Muscle of arm (tissue), 1 donor: ENCODE measurements at regions not wholly inside any gene's neighbourhood (a gene's known extent, or its start where the extent isn't known, plus 50 kb on each side); places are given as distances from the start of the nearest gene placed in this dataset.

Experiments
- DNase-seq: peaks from one replicate; pipeline ENCODE4 v3.0.0-alpha.2; 2013

DNA sequence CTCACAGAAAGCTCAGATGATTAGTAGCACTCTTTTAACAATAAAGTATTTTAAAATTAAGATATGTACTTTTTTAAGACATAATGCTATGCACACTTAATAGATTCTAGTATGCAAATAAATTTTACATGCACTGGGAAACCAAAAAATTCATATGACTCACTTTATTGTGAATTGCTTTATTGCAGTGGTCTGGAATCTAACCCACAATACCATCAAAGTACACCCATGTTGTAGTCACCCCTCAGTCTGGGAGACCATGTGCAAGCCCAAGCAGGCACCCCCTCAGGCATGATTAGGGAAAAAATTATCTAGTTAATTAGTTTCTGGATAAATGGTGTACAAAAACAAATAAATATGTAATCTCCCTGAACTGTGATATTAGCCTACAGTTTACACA lies 649.0 kb upstream of the HS6ST1 start:
- no peak for DNase-seq

DNA sequence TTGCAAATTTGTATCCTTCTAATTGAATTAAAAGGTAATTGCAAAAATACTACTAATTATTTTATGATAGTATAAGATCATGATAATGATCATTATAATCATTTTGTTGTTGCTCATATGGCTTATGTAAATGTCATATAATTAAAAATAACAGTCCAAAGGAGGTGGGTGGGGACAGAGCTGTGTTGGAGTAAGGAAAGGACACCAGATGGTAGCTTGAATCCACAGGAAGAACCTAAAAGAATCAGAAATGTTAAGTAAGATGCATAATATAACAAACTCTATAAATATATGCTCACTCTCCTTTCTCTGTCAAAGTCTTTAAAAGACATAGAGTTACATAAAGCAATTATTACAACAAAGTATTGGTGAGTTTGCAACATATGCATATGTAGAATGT lies 650.7 kb upstream of the HS6ST1 start:
- DNase-seq: no peak

DNA sequence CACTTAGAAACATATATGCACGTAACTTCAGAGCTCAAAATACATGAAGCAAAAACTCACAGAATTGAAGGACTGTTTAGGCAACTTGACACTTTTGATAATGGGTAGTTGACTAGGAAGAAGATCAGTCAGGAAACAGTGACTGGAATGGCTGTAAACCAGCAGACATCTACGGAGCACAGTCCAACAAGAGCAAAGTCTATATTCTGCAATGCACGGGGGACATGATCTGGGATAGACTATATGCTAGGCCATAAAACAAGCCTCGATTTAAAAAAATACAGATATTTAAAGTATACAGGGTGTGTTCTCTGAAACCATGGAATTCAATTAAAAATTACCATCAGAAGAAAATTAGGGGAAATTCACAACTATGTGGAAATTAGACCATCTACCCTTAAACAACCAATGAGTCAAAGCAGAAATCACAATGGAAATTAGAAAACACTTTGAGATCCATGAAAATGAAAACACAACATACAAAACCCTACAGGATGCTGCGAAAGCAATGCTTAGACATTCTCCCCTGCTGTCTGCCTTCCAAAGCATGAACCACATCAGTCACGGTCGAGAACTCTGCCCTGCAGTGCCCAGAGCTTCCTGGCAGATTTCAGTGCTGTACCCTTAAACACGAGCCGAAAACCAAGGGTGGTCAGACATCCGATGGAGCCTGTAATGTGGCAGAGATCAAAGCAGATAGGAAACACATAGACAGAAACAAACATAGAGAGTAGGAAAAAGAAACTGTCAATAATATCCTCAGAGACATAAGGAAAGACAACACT lies 651.9 kb upstream of the HS6ST1 start:
- no peak for DNase-seq

DNA sequence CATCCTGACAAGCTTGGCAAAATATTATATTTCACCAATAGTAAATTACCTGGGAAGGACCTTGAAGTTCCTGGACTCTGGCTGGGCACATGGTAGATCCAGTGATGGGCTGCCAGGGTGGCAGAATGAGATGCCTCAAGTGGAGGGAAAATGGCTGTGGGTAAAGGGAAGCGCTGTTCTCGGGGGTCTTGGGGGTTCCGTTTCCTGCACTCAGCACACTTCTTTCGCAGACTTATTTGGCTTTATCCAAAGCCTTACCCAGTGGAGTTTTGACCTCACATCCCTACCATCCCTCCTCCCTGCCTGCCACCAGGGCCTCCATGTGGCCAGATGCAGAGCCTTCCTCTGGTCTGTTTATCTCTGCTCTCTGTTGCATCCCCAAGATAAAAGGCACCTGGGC lies 654.9 kb upstream of the HS6ST1 start:
- DNase-seq: no peak

DNA sequence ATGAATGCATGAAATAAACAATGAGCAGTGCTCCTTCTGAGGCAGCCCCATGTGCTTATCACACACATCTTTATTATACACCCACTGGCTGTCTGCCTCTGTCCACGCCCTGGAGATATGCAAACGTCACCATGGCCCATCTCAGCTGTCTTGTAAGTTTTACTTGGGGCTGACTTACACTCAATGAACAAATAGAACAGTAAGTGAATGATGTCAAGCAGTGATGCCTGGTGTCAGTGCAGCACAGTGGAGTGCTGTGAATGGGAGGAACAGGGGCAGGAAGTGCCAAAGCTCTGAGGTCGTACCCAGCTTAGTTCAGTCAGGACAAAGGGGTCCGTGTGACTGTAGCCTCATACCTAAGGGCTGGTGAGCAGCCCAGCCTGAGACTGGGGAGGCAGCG lies 659.5 kb upstream of the HS6ST1 start:
- no peak for DNase-seq

DNA sequence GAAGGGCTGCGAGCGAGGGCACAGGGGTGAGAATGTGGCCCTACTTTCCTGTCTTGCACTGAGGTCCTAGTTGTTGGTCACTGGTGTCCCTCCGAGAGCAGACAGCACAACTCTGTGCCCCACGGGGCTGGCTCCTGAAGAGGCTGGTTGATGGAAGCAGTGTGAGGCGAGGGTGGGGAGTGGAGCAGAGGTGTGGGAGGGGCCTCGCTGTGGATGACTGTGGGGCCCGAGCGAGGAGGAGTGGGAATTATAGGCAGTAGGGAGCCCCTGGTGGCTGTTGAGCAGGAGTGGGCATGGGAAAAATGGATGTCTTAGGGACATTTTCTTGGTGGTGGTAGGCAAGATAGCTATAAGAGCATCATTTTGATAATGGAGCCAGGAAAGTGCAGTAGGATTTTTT lies 660.5 kb upstream of the HS6ST1 start:
- no peak for DNase-seq

DNA sequence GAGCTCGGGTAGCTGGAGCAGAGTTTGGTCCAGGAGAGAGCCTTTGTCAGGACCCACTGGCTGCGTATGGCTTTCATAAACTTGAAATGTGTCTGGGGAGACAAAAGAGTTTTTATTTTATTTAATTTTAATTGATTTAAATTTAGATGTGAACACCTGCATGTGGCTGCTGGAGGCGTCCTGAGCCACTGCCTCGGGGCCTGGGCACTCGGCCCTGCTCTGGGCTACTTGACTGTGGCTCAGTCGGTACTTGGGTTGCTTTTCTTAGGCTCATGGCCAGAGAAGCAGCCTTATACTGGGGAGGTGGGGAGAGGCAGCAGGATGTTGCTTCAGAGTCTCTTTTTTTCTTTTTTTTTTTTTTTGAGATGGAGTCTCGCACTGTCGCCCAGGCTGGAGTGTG lies 661.8 kb upstream of the HS6ST1 start:
- no peak for DNase-seq

DNA sequence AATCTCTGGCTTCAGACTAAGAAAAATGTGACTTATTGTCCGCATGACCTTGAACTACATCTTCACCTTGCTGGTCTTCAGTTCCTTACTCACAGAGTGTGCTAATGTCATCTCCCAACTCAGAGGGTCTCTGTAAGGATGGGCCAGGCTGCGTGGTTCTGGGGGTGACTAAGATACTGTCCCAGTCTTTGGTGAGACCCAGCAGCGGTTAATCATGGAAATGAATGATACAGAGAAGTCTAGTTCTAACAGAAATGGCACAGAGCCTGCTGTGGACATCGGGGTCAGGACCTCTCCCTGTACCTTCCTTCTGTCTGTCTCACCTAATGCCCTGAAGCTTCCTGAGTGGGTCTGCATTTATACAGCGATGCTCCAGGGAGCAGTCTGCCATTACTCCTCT lies 662.7 kb upstream of the HS6ST1 start:
- no peak for DNase-seq

DNA sequence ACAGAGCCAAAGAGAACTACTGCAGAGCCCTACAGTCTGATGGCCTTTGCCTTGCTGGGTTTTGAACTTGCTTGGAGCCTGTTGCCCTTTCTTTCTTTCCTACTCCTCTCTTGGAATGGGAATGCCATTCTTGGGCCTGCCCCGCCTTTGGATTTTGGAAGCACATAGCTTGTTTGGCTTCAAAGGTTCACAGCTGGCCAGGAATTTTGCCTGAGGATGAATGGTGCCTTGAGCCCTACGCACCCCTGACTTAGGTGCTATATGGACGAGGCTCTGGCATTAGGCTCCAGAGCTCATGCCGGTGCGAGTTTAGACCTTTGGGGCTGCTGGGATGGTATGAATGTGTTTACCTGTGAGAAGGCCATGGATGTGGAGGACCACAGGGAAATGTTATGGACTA lies 663.3 kb upstream of the HS6ST1 start:
- DNase-seq: no peak

DNA sequence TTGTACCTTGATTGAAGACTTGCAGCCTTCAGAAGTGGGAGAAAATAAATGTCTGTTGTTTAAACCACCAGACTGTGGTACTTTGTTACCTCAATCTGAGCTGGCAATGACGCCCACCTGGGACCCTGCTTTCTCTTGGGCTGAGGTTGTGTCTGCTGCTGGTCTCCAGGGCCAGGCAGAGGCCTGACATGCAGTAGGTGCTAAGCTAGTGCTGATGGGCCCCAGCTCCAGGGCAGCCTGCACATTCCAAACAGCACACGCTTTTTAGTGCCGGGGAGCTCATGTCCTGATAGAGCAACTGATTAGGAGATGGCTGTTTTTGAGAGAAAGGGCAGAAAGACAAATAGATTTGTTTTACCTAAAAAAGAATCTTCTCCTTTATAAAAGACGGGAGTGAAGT lies 664.0 kb upstream of the HS6ST1 start:
- DNase-seq: no peak

DNA sequence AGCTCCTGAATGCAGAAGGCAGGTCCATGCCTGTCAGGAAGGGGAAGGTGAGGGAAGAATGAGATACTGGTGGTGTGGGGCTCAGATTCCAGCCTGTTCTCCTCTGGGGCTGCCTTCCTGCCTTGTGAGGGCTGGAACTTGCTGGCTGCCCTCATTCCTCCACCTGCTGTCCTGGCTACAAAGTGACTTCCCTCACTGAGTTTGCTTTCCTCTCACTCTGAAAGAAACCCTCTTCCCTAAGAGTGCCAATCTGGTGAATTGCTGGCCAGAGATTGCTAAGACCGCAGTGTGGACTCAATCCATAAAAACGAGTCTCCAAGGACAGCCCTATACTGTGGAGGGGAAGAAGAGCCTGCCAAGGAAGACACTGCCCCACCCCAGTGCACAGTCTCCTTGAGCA lies 664.4 kb upstream of the HS6ST1 start:
- no peak for DNase-seq

DNA sequence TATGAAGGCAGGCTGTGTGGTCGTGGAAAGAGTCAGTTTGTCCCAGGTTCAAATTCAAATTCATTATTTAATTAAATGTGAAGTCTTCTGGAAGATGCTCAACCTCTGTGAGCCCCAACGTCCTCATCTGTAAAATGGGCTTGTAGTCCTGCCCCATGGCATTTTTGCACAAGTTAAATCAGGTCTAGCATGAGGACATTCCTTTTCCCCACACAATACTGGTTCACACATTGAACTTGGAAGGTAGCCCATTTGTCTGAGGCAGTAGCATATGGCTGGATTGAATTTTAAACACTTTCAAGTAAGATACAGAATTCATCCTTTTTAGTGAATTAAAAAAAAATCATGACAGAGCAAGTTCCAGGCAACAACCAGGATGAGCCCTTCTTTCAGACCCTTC lies 665.4 kb upstream of the HS6ST1 start:
- no peak for DNase-seq

DNA sequence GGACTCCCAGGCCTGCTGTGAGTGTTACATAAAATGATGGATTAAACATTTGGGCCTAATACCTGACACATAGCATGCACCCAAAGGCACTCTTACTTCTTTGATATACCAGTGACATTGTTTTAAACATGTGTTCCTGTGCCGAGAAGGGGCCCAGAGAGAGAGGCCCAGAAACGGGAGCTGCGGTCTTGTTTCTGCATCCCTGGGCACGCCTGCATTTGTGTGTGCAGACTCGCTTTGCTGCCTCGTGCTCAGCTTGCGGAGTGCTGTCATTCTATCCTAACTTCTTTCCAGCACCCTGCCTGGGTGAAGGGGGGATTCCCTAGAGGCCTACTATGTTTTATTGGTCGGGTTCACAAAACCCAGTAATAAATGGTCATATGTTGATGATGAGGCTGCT lies 666.2 kb upstream of the HS6ST1 start:
- no peak for DNase-seq

DNA sequence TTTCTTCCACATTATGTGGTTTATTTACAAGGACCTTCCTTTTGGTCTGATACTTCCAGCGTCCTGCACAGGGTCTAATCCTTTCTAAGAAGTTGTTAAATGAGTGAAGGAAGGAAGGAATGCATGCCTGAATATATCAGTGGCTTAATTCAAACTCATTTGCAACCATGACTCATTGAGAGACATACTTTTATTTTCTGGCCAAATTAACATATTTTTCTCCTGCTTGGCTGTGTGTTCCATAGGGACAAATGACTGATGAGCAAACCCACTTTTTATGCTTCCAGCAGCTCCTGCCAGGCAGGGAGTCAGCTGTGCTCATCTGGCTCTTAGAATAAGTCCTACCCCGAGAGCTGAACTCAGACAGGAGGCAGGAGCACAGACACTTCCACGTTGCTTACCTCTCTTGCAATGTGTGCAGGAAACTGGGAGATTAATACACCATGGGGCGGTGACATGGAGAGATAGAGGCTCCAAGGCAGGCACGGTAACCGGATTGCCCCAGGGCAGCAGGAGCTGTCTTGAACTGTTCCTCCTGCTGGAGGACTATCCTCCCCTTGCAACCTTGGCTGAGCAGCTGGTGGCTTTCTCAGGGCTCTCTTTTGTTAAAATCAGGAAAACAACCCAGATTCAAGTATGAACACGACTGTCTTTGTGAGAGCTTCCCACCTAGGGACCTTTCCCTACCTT lies 667.5 kb upstream of the HS6ST1 start:
- no peak for DNase-seq

DNA sequence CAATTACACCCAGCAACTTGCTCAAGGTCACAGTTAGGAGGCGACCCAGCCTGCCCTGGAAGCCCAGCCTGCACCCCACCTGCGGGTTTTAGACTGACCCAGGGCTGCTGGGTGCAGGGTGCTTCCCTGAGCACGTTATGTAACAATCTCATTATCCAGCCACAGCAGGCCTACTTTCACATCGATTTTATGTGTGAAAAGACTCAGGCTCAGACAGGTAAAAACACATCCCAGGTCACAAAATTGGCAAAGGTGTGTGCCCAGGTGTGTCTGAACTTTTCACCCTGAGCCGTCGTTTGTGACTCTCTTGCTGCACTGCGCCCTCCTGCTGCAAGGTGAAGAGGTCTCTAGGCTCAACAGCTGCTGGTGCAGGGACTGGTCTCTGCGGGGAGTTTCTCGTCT lies 668.2 kb upstream of the HS6ST1 start:
- no peak for DNase-seq

DNA sequence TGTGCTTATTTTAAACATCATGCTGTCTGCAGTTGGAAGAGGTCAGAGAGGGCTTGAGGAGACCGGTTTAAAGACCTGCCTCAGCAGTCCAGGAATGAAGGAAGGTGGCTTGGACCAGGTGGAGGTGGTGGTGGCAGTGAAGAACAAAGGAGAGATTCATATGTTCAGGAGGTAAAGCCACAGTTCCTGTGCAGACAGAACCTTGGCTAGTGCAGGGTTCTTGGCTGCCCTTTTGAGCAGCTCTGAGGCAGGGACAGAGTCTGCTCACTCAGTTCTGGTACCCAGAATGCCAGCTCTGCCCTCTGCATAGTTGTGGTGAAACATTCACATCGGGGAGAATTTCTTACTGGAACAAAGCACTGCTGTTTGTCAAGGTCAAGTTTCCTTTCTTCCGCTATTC lies 669.7 kb upstream of the HS6ST1 start:
- DNase-seq: no peak

DNA sequence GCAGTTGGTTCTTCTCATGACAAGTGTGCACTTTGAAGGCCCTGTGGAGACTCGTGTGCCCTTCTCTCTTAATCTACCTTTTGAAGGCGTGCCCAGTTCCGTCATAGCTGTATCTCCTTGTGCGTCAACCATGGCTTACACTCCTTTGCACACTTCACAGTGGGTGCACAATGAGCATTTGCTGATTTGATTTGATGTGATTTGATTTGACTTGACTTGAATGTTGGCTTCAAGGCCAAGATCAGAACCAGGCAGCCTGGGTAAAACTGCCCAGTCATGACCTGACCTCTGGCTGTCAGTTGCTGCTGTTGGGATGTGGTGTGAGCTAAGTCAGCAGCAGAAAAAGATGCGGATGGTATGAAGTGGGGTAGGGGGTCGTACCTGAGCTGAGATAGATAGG lies 670.3 kb upstream of the HS6ST1 start:
- no peak for DNase-seq

DNA sequence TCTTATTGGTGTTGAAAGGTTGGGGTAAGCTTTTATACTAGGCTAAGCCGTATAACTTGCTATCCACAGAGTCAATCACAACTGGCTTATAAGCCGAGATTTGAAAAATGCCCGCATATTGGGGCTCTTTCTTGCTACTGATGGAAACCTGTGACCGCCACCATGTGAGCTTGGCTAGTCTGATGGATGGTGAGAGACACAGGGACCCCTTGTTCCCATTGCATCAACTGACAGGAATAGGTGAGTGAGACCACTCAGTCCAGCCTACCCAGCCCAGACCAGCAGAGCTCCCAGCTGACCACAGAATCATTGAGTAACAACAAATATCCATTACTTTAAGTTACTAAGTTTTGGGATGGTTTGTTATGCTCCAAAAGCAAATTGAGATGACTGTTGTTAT lies 676.4 kb upstream of the HS6ST1 start:
- no peak for DNase-seq

DNA sequence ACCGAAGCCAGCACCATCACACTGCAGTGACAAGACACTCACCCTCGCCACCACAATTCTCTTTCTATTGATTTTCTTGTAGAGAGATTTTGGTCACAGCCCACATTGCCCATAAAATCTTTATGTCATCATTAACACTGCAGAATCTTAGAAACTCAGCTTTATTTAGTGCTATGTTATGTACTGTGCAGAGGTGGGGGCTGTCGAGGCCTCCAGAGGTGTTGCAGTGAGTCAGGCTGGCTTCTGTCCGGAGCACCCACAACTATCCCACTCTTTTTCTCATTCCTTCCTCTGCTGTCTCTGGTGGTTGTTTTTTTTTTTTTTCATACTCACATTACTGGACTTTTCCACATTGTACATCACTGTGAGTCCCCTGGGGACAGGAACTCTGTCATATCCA lies 677.4 kb upstream of the HS6ST1 start:
- DNase-seq: no peak

DNA sequence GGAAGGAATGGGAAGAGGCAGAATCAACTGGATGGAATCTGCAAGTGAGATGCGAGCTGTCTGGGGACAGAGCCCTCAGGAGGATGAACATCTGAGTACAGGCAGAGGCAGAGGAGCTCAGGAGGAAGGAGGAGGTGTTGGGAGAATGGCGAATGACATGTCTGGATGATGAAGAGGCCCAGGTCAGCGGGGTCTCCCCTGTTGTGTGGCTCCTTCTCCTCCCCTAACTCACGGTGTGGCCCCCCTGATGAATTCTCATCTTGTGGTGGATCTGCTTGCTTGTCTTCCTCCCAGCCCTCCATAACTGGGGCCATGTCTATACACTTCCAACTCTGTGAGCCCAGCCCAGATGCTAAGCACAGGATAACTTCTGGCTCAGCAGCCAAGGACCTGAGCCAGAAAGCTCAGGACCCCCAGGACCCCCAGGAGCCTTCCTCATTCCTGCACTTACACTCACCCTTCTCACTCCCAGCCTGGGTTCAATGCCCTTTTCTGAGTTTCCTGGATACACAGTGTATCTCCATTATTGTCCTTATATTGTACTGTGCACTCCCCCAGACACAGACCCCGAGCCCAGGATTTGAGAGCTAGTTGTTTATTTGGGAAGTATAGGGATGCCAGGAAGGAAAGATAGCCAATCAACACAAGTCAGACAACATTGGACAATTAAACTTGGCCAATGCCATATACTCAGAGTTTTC lies 678.6 kb upstream of the HS6ST1 start:
- DNase-seq: no peak

DNA sequence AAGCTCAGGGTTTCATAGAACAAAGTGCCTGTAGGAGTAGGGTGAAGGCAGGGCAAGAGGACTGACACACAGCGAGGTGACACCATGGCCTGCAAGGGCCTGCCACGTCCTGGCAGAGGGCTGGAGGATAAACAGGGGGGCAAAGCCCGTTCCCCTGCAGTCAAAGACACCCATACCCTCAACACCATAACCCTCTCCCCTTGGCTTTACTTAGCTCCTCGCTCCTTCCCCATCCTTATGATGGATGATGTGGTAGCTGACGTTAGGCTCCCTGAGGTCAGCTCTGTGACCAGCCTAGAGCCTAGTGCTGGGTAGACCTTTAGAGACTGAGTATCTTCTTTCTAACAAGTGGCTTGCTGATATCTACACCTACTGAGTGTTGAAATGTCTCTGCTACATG lies 683.3 kb upstream of the HS6ST1 start:
- no peak for DNase-seq

DNA sequence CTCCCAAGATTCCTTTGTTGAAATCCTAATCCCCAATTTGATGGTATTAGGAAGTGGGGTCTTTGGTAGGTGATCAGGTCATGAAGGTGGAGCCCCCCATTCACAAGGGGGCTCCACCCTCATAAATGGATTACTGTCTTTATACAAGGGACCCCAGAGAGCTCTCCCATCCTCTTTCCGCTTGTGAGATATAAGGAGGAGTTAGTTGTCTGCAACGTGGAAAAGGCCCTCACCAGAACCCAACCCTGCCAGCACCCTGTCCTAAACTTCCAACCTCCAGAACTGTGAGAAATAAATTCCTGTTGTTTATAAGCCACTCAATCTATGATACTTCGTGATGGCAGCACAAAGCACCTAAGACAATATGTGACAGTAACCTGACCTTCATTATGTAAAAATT lies 684.1 kb upstream of the HS6ST1 start:
- no peak for DNase-seq

DNA sequence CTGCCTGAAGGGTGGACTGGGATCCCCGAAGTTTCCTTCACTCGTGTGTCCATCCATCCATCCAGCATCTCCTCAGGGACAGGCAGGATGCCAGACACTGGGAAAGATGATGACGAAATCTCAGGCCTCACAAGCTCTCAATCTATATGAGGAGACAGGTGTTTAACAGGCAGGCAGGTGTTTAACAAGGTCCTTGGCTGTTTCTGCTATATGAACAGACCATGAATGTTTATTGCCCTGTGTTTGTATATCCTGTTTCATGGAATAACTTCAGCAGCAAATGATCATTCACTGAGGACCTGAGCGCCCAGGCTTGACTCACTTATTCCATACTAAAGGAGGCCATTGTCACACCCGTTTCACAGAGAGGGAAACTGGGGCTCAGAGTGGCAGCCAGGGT lies 685.8 kb upstream of the HS6ST1 start:
- DNase-seq: no peak
